KMS-11 (cell line): ENCODE measurements at regions not wholly inside any gene's neighbourhood (a gene's known extent, or its start where the extent isn't known, plus 50 kb on each side); places are given as distances from the start of the nearest gene placed in this dataset.

Source experiments
- H2AFZ ChIP-seq: fragments of 200-600 bp; sonication (generic); 2 replicates; pipeline ENCODE4 v1.6.1; 2016; ENCODE audit warnings: antibody characterized with exemption, mixed run types, low read depth
- H3K27ac ChIP-seq: fragments of 200-600 bp; sonication (generic); 2 replicates; pipeline ENCODE4 v1.6.1; 2016; ENCODE audit warnings: mild to moderate bottlenecking, mixed run types
- H3K27me3 ChIP-seq: fragments of 200-600 bp; sonication (generic); 2 replicates; pipeline ENCODE4 v1.6.1; 2017; ENCODE audit warnings: mild to moderate bottlenecking, low read depth, mixed run types, moderate library complexity; ENCODE audit not compliant: insufficient read depth
- H3K36me3 ChIP-seq: fragments of 200-600 bp; sonication (generic); 2 replicates; pipeline ENCODE4 v1.6.1; 2017; ENCODE audit warnings: mild to moderate bottlenecking, mixed run types; ENCODE audit not compliant: insufficient read depth
- H3K4me1 ChIP-seq: fragments of 200-600 bp; sonication (generic); 2 replicates; pipeline ENCODE4 v1.6.1; 2016; ENCODE audit warnings: mild to moderate bottlenecking, low read depth, mixed run types; ENCODE audit not compliant: poor library complexity, severe bottlenecking
- H3K4me2 ChIP-seq: fragments of 200-600 bp; sonication (generic); 2 replicates; pipeline ENCODE4 v1.7.0; 2016; ENCODE audit warnings: mild to moderate bottlenecking, mixed run types
- H3K4me3 ChIP-seq: fragments of 200-600 bp; sonication (generic); IDR thresholded peaks from 2 replicates; pipeline ENCODE4 v1.6.1; 2017; ENCODE audit warnings: low read depth, low read length, mixed read lengths; ENCODE audit not compliant: insufficient read depth
- H3K79me2 ChIP-seq: fragments of 200-600 bp; sonication (generic); 2 replicates; pipeline ENCODE4 v1.6.1; 2016; ENCODE audit warnings: low read depth, mixed run types; ENCODE audit not compliant: insufficient read depth
- H3K9ac ChIP-seq: fragments of 200-600 bp; sonication (generic); 2 replicates; pipeline ENCODE4 v1.6.1; 2016; ENCODE audit warnings: mild to moderate bottlenecking, mixed run types
- H4K20me1 ChIP-seq: fragments of 200-600 bp; sonication (generic); 2 replicates; pipeline ENCODE4 v1.6.1; 2016; ENCODE audit warnings: mild to moderate bottlenecking, mixed run types; ENCODE audit not compliant: insufficient read depth
- CTCF ChIP-seq: fragments of 200-600 bp; sonication (generic); conservative IDR thresholded peaks from 2 replicates; pipeline ENCODE4 v1.6.1; 2017; ENCODE audit warnings: low read depth, mild to moderate bottlenecking, antibody characterized with exemption, low read length, moderate library complexity, mixed read lengths

- Histone ChIP-seq H3K36me3 (no peaks in the 10 kb centered on the region), H3K4me2 (no peak overlapping the region), H3K27me3 (no peaks in the 10 kb centered on the region), H4K20me1 (no peaks in the 10 kb centered on the region), H3K9ac (no peak overlapping the region), H3K4me1 (no peaks in the 10 kb centered on the region), H2AFZ (no peak overlapping the region), H3K4me3 (no peak overlapping the region), H3K79me2 (no peaks in the 10 kb centered on the region), H3K27ac (no peak overlapping the region)
- TF ChIP-seq CTCF, result no peak
These were observed 56.1 kb downstream of the CAPZA3 start for GRCh38 chr12:18794000-18794399.

DNA sequence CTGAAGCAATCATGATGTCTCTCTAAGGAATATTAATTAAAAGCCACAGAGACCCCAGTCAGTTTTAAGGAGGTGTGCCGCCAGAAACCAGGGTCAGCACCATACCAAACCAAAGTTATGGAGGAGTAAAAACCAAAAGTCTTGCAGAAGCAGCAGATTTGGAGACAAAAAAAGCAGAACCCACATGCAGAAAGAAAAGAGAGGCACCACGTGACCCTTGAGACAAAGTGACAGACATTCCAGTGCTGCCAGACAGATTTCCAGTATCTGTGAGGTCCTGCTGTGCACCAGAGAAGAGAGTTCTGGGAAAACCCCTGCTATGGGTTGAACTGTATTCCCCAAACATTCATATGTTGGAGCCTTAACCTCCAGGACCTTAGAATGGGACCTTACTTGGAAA, 59.7 kb downstream of the CAPZA3 start:
- H3K79me2 ChIP-seq, result no peaks in the 10 kb centered on the region
- TF ChIP-seq CTCF, result no peak
- H4K20me1 ChIP-seq, result no peaks in the 10 kb centered on the region
- H3K4me1 ChIP-seq, result no peaks in the 10 kb centered on the region
- no peaks in the 10 kb centered on the region for H3K36me3 ChIP-seq
- no peak overlapping the region for H3K27ac ChIP-seq
- no peak overlapping the region for H3K4me3 ChIP-seq
- H3K4me2 ChIP-seq, result no peak overlapping the region
- no peaks in the 10 kb centered on the region for H3K27me3 ChIP-seq
- no peak overlapping the region for H3K9ac ChIP-seq
- H2AFZ ChIP-seq, result no peak overlapping the region

- H3K9ac ChIP-seq, result no peak overlapping the region
- no peaks in the 10 kb centered on the region for H3K27me3 ChIP-seq
- H3K4me1 ChIP-seq, result no peaks in the 10 kb centered on the region
- H3K79me2 ChIP-seq, result no peaks in the 10 kb centered on the region
- TF ChIP-seq CTCF, result no peak
- no peaks in the 10 kb centered on the region for H4K20me1 ChIP-seq
- H2AFZ ChIP-seq, result no peak overlapping the region
- H3K27ac ChIP-seq, result no peak overlapping the region
- H3K4me3 ChIP-seq, result no peak overlapping the region
- H3K4me2 ChIP-seq, result no peak overlapping the region
- no peaks in the 10 kb centered on the region for H3K36me3 ChIP-seq
These were observed 60.8 kb downstream of the CAPZA3 start for GRCh38 chr12:18798535-18799361.

- TF ChIP-seq CTCF, result no peak
- Histone ChIP-seq H3K4me1 (no peaks in the 10 kb centered on the region), H3K27me3 (no peaks in the 10 kb centered on the region), H3K9ac (no peak overlapping the region), H3K79me2 (no peaks in the 10 kb centered on the region), H4K20me1 (no peaks in the 10 kb centered on the region), H3K4me3 (no peak overlapping the region), H3K36me3 (no peaks in the 10 kb centered on the region), H2AFZ (no peak overlapping the region), H3K4me2 (no peak overlapping the region), H3K27ac (no peak overlapping the region)
These were observed 61.6 kb downstream of the CAPZA3 start for GRCh38 chr12:18799561-18799960.
